Stimulated activated CD4-positive, alpha-beta T cell treated with anti-CD3 and anti-CD28 coated beads, TNF-alpha, amount 100 ng/mL, for 1 hour (primary cell): ENCODE measurements at regions not wholly inside any gene's neighbourhood (a gene's known extent, or its start where the extent isn't known, plus 50 kb on each side); places are given as distances from the start of the nearest gene placed in this dataset.
"Not testable (repeated sequence)": the region's sequence is repeated elsewhere in the genome, so short reads cannot be mapped to it uniquely, and the experiment has no call there.

Source experiments
- DNase-seq, 3 donors: peaks; one replicate each; pipeline ENCODE4 v3.0.0-alpha.2; 2020; ENCODE audit warnings: low read depth in 3 of 3, low spot score in 1 of 3

DNA sequence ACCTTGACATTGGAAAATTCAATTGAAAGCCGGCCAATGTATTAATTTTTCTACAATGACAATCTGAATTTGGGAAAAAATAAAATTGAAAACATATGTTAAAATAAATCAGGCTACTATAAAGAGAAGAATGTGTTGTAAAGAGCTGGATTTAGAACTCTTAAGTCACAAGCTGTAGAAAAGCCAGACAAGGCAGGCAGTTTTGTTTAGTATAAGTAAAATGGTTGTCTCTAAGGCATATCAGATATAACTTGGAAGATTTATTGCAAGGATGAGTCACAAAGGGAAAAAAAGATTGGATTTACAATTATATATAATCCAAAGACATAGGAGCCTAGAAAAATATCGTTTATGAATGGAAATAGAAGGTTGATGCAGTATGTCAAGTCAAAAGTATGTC lies 549.1 kb upstream of the EPHA5 start:
- no peak for DNase-seq

DNA sequence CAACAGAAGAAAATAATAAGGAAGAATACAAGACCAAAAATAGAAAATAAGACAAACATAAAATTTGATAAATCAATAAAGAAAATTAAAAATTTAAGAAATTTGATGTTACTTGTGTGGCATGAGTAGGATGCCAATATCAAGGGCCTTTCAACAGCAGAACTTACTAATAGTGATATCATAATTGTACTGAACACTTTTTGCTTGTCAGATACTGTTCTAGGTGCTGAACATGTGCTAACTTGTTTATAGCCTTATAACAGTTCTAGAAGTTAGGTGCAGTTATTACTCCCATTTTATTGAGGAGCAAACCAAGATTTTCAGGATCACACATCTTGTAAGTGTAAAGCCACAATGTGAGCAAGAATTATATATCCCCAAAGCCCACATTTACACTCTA lies 546.0 kb upstream of the EPHA5 start:
- DNase-seq, result no peak

DNA sequence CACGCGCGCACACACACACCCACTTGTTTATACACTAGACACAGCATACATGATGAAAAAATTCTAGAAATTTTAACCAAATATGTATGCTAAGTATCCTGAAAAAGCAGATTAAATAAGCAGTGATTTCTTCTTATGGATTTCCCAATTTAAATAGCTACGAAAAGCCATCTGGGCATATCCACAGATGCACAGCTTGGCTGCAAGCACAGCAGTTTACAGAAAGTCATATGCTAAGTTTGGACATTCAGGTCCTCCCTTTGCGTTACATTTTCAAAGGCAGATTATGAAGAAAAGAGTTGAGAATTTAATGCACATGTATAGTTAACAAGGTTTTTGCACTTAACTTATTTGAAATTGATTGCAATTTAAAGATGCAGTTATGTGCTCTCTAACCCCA lies 542.2 kb upstream of the EPHA5 start:
- no peak for DNase-seq

DNA sequence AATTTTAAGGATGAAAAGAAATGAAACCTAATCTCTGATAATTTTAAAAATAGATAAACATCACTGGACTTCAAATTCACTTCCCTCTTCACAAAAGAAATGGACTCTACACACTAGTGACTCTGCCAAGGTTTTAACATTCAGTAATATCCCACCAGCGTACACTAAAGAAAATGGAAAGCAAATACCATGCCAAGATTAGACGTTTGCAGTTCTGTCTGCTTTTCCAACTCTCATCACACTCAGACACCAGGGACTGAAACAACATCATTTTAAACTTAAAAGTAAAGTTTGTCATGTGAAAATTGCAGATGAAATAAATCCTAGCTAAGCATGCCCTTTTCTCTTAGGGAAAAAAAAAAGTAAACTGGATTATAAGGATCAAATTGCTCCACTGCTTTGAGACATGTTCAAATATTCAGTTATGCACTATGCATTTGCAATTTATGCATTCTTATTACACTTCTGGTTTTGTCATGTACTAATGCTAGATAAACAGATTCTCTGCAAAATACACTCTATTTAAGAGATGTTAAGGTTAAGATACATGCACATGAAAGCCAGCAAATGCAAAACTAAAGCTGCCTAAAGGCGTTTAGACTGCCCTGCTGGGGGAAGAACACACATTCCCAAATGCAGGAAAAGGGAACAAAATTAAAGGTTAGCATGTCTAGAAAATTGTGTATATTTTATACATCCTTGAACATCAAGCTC lies 534.4 kb upstream of the EPHA5 start:
- DNase-seq, result no peak

DNA sequence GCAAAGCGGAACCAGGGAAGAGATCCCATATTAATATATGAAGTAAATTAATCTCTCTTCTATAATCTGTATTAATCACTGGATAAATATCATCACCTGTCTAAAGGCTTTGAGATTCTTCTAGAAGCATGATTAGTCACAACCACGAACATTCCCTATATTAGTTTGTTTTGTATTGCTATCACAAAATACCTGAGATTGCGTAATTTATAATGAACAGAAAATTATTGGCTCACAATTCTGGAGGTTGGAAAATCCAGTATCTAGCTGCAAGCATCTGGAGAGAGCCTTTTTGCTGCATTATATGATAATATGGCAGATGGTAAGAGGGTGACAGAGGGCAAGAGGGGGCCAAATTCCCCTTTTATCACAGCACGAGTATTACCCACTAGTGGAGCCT lies 532.6 kb upstream of the EPHA5 start:
- no peak for DNase-seq

DNA sequence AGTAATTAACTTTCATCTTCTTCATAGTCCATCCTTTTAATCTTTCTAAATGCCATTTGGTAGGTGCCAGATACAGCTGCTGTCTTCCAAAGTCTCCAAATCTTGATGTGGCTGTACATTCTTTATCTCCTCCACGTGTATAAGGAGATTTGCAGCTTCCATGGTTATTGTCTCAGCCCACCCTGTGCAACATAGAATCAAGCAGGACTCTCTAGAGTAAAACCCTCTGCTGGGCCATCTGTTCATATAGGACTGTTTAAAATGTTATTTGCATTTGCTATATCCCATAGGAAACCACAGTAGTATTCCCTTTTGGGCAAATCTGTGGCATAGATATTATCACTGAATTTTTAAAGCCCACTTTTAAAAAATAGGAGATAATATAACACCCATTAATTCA lies 527.2 kb upstream of the EPHA5 start:
- DNase-seq, result no peak

DNA sequence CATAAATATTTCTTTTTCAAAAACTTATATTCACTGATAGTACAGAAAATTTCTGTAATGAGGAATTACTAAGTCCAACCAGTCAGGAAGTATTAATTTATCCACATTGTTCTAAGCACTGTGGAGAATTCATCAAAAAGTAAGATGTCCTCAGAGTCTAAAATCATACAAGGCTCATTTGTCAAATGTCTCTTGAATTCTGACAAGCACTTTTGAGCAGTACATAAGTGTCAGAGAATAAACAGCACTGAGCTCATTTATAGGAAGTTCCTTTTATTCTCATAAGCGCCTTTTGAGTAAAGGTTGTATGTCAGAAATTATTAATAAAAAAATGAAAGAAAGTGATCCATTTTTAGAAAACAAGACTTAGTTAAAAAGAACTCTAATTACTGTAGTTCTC lies 523.2 kb upstream of the EPHA5 start:
- DNase-seq, result no peak

DNA sequence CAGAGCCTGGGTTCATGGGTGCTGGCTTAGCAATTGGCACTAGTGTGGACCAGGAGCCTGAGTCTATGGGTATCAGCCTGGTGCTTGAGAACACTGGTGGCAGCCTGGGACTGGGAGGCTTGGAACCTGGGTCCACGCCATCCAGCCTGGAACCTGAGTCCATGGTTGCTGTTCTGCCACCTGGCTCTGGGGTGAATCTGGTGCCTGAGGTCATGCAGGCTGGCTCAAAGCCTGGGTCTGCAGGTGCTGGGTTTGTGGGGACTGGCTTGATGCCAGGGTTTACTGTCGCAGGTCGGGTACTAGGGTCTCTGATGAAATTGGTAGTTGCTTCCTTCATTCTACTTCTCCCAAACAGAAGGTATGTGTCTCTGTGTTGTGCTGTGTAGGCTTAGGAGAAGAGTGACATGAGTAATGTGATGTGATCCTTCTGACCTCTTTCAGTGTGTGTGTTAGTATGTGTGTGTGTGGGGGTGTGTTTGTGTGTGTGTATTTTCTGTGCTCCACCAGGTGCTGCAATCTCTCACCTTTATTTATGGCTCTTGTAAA lies 517.0 kb upstream of the EPHA5 start:
- DNase-seq, result no peak

DNA sequence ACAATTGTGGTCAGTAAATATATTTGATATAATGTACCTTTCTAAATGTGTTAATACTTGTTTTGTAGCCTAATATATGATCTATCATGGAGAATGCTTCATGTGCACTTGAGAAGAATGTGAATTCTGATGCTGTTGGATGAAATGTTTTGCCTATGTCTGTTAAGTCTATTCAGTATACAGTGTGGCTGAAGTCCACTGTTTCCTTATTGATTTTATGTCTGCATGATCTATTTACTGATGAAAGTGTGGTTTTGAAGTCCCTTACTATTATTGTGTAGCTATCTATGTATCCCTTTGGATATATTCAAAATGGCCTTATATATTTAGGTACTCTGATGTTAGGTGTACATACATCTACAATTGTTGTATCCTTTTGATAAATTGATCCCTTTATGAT lies 515.8 kb upstream of the EPHA5 start:
- DNase-seq, result no peak

DNA sequence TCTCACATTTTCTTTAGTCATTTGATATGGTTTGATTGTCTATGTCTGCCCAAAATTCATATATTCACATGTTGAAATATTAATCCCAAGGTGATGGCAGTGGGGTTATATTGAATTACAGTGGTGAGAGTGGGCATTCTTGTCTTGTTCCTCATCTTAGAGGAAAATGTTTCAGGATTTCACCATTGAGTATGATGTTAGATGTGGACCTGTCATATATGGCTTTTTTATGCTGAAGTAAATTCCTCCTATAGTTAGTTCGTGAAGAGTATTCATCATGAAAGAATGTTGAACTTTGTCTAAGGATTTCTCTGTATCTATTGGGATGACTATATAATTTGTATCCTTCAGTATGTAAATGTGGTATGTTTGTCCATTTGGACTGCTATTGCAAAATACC lies 512.3 kb upstream of the EPHA5 start:
- no peak for DNase-seq

DNA sequence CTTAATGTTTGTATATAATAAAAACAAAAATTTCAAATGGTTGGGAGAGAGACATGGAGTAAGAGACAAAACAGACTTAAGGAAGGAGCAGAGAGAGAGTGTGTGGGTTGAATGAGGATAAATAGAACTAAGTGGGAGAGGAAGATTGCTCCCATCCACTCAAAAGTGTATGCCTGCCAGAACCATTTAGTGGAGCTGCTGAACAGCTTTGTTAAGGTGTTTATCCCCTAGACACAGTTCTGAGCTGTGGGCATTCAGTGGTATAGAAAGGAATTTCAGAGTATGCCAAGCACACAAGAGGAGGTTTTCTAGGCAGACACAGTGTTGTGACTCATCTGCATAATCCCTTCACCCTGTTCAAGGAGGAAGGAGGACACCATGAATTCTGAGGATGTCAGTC lies 508.6 kb upstream of the EPHA5 start:
- no peak for DNase-seq

DNA sequence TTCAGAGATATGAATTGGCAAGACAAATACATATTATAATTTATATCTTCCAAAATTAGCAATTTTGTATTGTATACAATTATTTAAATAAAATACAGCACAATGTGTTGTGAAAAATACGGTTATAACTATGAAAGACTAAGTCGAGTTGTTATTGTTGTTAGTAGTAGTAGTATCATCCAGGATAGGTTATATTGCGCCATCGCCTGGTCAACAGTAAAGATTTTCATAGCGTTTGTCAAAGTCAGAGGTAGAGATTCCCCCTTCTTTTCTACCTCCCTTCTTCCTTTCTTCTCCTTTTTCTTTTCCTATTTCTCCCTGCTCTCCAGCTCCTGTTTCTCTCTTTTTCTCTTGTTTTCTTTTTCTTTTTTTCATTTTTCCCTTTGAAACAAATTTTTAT lies 499.1 kb upstream of the EPHA5 start:
- no peak for DNase-seq

DNA sequence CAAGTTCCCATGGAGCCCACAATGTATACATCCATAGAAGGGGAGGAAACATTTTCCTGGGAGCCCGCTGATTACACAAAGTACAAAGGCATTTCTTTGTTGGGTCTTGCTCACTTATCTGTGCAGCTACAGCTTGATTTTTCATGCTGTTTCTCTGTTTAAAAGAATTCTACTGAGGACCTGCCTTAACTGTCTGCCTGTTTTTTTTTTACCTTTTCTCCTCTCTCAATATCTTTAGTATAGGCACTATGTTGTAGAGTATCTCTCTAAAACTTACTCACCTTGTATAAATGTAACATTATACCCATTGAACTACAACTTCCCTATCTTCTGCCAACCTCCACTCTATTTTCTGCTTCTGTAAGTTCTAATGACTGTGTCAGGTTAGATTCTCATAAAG lies 494.6 kb upstream of the EPHA5 start:
- no peak for DNase-seq

DNA sequence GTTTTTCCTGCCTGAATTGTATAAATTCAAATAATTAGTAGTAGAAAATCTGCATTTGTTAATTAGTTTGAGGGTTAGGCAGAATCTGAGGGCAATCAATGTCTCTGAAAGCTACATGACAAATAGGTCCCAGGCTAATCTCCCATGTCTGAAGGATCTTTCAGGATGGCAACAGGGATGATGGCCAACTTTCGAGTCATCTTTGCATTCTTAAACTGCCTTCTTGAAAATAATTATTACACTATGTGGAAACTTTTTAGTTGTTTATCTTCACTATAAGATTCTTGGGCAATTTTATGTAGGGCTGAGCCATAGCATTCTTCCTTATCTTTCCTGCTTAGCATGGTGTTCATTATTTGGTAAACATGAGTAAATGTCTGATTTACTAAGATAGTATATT lies 490.3 kb upstream of the EPHA5 start:
- DNase-seq, result no peak

DNA sequence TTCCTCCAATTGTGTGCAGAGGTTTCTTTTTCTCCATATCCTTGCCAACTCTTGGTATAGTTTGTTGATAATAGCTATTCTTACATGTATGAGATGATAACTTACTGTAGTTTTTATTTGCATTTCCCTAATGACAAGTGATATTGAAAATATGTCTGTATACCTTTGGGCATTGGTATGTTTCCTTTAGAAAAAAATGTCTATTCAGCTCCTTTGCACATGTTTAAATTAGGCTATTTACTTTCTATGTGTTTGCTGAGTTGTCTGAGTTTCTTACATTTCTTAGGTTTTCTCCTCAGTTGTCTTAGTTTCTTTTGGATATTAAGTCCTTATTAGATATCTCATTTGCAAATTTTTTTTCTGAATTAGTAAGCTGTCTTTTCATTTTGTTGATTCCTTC lies 487.3 kb upstream of the EPHA5 start:
- DNase-seq, result no peak

DNA sequence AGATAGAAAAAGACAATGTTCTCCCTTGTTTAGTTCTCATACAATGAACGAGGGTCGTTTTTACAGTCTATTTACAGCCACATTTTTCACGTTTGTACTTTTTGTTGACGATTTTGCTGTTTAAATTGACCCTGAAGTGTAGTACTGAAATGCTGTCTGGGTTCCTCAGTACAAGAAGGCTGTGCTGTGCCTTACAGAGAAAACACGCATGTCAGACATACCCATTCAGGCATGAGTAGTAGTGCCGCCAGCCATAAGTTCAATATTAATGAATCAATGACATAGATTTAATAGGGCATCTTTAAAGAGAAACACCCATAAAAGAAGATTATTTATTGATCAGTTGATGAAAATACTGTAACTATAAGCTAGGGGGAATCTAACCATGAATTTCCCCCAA lies 459.8 kb upstream of the EPHA5 start:
- DNase-seq, result no peak

DNA sequence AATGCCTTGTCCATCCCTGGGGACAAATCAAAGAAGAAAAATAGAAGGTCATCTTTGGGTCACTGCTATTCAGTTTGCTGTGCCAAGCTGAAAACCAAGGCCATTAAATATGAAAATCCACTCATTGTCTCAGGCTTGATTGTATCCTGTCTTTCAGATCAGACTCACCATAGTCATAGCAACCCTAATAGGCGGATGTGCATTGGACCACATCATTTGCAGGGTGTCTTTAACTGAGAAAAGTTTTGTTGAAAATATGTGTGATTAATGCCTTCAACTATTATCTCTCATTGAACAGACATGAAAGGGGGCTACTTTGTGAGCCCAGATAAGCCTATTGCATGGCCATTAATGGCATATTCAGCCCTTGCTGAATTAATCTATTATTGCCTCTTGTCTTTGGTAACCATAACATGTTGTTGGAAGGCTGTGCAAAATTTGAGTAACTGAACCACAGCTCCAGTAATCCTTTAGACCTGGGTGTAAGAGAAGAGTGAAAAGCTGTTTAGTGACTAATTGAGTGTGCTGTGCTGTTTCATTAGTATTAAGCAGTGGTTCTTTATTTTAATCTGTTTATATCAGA lies 453.6 kb upstream of the EPHA5 start:
- no peak for DNase-seq

DNA sequence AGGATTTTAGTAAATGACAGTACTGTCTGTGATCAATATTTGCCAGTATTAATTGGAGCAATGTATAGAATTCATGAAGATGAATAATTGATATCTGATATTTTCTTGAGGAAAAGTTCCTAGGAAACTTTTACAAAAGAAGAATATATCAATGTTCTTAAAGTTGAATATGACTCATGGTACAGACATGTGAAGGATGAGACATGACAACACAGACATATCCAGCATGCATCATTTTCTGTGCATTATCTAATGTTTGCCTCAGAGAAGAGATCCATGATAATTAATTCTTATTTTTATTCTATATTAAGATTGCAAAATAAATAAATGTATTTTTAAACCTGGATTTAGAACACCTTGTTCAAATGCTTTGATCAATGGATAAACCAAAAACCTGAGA lies 452.9 kb upstream of the EPHA5 start:
- DNase-seq, result no peak

DNA sequence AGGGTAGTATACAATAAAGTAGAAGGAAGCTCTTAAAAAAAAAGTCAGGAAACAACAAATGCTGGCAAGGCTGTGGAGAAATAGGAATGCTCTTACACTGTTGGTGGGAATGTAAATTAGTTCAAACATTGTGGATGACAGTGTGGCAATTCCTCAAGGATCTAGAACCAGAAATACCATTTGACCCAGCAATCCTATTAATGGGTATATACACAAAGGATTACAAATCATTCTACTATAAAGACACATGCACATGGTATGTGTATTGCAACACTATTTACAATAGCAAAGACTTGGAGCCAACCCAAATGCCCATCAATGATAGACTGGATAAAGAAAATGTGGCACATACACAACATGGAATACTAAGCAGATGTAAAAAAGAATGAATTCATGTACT lies 444.9 kb upstream of the EPHA5 start:
- not testable (repeated sequence) for DNase-seq

DNA sequence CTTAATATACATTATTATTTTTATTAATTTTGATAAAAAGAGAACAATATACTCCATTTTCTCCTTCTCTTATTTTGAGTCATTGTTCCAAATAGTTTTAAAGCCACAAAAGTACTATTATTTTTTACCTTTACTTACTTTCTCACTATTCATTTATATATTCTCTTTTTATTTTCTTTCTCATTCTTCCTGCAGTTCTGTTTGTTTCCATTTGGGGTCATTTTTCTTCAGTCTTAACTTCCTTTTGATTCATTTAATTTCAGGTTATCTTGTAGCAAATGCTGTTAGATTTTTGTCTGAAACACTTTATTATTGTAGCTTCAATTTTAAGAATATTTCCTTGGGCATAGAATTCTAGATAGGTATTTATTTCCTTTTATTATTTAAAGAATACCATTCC lies 438.6 kb upstream of the EPHA5 start:
- DNase-seq, result no peak

DNA sequence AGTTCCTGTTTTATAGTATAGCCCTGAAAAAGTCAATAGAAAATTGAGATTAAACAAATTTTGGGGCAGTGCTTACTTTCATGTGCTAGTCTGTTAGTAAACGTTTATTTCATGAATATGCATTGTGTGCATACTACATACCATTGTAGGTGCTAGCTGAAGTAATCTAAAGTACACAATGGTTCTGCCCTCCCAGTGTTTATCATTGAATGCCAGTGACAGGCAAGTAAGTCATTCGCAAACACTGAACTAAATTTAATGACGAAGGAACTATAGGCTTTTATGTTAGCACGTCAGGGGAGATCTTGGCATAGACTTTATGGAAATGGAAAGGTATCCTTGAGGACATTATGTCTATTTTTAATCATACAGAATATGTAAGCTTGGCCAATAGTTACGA lies 426.9 kb upstream of the EPHA5 start:
- DNase-seq, result no peak

DNA sequence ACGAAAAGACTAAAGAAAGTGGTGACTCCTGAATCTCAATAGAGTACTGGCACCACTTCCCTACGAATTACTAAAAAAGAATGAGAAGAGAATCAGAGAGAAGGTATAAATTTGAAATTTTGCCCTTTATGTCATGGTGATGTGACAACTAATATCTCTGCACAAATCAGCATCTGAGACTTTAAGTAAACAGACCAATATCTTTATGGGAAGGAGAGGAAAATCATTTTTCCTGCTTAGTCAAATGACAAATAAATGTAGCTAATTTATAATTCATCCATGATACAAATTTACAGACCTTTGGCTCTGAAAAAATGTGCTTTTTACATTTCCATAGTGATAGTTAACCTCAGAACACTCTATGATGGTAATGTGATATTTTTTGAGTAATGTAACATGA lies 424.8 kb upstream of the EPHA5 start:
- no peak for DNase-seq

DNA sequence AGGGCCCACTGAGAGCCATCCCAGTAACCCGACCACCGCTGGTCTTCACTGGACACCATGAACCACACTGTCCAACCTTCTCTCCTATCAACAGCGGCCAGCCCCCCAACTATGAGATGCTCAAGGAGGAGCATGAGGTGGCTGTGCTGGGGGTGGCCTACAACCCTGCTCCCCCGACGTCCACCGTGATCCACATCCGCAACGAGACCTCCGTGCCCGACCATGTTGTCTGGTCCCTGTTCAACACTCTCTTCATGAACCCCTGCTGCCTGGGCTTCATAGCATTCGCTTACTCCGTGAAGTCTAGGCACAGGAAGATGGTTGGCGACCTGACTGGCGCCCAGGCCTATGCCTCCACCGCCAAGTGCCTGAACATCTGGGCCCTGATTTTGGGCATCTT lies 423.8 kb upstream of the EPHA5 start:
- DNase-seq, result no peak
